ENCODE measurements at regions not wholly inside any gene's neighbourhood (a gene's known extent, or its start where the extent isn't known, plus 50 kb on each side); places are given as distances from the start of the nearest gene placed in this dataset.

GRCh38 chr1:102071451-102071850, 74.7 kb upstream of the OLFM3 start:
- no peaks in the 10 kb centered on the region for H3K9me3 Mint-ChIP-seq

GRCh38 chr1:102050556-102050955, 53.8 kb upstream of the OLFM3 start:
- Mint-ChIP-seq H3K27ac (no peak overlapping the region), H3K4me3 (no peak overlapping the region), H3K27me3 (no peaks in the 10 kb centered on the region), H3K36me3 (no peaks in the 10 kb centered on the region), H3K9me3 (no peaks in the 10 kb centered on the region), H3K4me1 (no peaks in the 10 kb centered on the region)
- CTCF ChIA-PET: no interaction called here
- DNase-seq: no peak

More at GRCh38 chr1:102071451-102071850, 74.7 kb upstream of the OLFM3 start:
- DNase-seq: no peak
- no peak overlapping the region for H3K27ac Mint-ChIP-seq
- no peaks in the 10 kb centered on the region for H3K27me3 Mint-ChIP-seq
- CTCF ChIA-PET: no interaction called here
- H3K36me3 Mint-ChIP-seq: no peaks in the 10 kb centered on the region
- no peaks in the 10 kb centered on the region for H3K4me1 Mint-ChIP-seq
- no peak overlapping the region for H3K4me3 Mint-ChIP-seq

GRCh38 chr1:102047724-102048123, 51.0 kb upstream of the OLFM3 start:
- Mint-ChIP-seq H3K4me3 (no peak overlapping the region), H3K27me3 (no peaks in the 10 kb centered on the region), H3K36me3 (no peaks in the 10 kb centered on the region), H3K4me1 (no peaks in the 10 kb centered on the region), H3K9me3 (no peaks in the 10 kb centered on the region), H3K27ac (no peak overlapping the region)
- no peak for DNase-seq
- CTCF ChIA-PET: no interaction called here

All from activated naive CD4-positive, alpha-beta T cell treated with anti-CD3 and anti-CD28 coated beads, Interleukin-2, amount 10 ng/mL, durations not matched to agents 7 days and 5 days (primary cell).